ENCODE measurements at regions not wholly inside any gene's neighbourhood (a gene's known extent, or its start where the extent isn't known, plus 50 kb on each side); places are given as distances from the start of the nearest gene placed in this dataset.
"Not testable (repeated sequence)": the region's sequence is repeated elsewhere in the genome, so short reads cannot be mapped to it uniquely, and the experiment has no call there.

DNA sequence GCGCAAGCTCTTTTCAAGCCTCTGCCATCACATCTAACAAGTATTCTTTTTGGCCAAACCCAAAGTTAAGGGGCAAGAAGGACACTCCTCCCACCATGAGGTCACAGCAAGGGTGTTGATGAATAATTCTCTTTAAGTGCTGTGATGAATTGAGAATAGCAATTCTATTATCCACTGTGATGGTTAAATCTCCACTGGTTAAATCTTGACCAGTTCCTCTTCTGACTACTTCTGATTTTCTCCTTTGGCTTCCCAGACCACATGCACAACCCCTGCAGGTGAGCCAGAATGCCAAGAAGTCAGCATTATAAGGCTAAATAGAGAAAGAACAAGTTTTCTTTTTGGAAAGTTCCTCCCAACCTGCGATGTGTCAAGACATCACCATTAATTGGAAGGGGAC, 90.6 kb upstream of the BCL2L14 start:
- DNase-seq, result peak; percentile 11

DNA sequence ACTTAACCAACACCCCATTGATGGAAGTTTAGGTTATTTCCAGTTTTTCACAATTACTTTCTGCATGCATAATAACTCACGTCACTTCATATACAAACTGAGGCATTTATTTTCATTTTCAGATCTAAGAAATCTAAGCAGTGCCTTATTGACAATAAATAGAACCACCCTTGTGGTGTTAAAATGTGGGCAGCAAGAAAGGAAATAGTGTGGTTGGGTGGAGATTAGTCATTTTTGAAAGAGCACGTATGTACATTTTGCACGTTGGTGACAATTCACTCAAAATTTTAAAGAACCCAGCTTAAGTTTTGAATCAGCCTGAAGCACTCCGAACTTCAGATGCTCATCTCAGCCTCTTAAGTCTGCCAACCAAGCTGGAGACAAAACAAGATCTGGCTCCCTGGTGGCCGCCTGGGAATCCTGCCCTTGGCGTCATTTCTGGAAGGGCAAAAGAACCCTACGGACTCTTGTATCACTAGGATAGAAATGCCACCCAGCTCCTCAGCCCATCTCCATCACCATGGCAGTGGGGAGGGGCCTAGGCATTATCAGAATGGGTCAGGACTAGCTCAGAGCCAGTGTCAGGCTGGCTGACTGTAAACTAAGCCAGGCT, 89.5 kb upstream of the BCL2L14 start:
- DNase-seq, result peak; percentile 88

GRCh38 chr12:11984417-11984816, 86.3 kb upstream of the BCL2L14 start:
- no peak for DNase-seq

DNA sequence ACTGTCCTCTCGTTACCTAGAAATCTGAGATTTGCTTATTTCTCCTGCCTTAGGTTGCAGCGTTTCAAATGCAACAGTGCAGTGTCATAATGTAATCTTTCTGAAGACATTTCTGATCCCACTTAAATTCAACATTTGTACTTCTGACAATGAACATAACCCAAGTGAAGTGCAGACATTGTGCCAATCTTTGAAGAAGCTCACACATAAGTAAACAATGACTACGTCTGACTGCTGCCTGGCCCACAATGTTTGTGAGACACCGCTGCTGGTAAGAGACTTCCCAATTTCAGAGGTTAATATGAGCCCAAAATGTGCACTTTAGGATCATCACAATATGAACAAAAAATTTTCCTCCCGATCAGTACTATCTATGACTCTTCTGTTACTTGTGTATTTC, 84.6 kb upstream of the BCL2L14 start:
- DNase-seq, result no peak

DNA sequence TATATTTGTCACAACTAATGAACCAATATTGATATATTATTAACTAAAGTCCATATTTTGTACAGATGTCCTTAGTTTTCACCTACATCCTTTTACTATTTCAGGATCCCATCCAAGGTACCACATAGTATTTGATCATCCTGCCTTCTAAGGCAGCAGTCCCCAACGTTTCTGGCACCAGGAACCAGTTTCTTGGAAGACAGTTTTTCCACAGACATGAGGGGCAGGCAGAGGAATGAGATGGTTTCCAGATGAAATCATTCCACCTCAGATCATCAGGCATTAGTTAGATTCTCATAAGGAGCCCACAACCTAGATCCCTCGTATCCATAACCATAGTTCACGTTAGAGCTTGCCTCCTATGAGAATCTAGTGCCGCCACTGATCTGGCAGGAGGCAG, 82.8 kb upstream of the BCL2L14 start:
- no peak for DNase-seq

- no peak for DNase-seq
Observed at GRCh38 chr12:11991604-11992003, 79.1 kb upstream of the BCL2L14 start.

- DNase-seq, result no peak
Observed at GRCh38 chr12:11992515-11992914, 78.2 kb upstream of the BCL2L14 start.

DNA sequence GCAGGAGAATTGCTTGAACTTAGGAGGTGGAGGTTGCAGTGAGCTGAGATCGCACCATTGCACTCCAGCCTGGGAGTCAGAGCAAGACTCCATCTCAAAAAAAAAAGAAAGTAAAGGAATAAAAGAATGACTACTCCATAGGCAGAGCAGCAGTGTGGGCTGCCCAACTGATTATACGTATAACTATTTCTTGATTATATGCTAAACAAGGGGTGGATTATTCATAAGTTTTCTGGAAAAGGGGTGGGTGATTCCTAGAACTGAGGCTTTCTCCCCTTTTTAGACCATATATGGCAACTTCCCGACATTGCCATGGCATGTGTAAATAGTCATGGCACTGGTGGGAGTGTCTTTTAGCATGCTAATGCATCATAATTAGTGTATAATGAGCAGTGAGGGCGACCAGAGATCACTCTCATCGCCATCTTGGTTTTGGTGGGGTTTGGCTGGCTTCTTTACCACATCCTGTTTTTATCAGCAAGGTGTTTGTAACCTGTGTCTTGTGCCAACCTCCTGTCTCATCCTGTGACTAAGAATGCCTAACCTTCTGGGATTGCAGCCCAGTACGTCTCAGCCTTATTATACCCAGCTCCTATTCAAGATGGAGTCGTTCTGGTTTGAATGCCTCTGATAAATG, 72.3 kb upstream of the BCL2L14 start:
- DNase-seq, result peak; percentile 69

DNA sequence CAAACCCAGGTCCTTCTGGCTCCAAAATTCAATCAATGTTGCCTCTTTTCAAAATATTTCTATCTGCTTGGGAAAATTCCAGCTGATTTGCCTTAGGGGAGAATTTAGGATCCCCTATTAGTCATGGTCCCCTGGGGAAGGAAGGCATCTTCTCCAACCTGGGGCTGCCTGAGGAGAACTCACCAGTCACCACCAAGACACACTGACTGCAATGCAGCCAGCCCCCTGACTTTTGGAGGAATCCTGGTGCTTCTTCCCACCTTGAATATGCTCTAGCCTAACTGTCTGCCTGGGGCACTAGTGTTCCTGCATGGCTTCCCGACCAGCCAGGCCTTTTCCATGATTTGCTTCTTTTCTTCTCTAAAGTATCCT, 71.8 kb upstream of the BCL2L14 start:
- DNase-seq, result no peak

DNA sequence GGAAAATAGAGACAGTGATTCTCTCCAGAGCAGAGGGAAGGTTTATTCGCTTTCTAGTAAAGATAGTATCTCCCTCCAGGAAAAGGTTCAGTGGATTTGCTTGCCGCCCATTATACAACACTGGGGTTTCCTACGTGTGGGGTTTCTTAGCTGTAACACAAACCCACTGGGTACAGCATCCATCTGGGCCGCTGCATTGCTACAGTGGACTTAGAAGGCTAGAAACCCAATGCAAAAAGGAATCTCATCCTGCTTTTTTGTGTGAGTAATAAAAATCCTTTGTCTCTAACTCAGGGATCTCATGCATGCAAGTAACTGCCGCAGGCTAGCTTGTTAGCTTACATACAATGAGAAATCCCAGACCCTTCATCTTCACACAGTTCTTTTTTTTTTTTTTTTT, 67.1 kb upstream of the BCL2L14 start:
- DNase-seq, result no peak

GRCh38 chr12:12004524-12004923, 66.2 kb upstream of the BCL2L14 start:
- no peak for DNase-seq

DNA sequence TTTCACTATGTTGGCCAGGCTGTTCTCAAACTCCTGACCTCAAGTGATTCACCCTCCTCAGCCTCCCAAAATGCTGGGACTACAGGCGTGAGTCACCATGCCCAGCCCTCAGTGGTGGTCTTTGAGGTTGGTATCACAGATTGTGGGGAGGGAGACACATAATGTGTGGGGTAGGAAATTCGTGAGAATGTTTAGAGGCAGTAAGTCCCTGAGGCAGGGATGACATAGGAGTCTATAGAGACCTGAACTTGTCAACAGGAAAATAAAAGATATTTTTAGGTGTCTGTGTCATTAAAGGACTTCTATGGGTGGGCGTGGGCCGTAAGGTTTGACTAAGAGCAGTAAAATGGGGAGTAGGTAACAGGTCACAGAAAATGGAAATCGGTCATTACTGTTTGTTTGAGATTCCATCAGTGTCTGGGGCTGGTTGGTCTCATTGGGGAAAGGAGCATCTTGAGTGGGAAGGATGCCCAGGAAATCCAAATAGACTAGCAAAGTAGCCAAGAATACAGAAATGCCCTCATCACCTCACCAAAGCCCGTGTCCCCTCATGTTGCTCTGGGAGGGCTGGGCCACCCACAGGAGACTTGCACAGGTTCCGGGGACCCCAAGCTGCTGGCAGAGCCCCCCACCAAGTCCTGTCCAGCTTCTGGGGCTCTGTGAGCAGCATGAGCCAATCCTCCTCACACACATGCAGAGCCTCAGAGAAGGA, 63.6 kb upstream of the BCL2L14 start:
- peak; percentile 17 for DNase-seq

- DNase-seq, result peak; percentile 21
Observed at GRCh38 chr12:12007713-12008231, 63.0 kb upstream of the BCL2L14 start.

- peak; percentile 65 for DNase-seq
Observed at GRCh38 chr12:12008232-12008850, 62.4 kb upstream of the BCL2L14 start.

DNA sequence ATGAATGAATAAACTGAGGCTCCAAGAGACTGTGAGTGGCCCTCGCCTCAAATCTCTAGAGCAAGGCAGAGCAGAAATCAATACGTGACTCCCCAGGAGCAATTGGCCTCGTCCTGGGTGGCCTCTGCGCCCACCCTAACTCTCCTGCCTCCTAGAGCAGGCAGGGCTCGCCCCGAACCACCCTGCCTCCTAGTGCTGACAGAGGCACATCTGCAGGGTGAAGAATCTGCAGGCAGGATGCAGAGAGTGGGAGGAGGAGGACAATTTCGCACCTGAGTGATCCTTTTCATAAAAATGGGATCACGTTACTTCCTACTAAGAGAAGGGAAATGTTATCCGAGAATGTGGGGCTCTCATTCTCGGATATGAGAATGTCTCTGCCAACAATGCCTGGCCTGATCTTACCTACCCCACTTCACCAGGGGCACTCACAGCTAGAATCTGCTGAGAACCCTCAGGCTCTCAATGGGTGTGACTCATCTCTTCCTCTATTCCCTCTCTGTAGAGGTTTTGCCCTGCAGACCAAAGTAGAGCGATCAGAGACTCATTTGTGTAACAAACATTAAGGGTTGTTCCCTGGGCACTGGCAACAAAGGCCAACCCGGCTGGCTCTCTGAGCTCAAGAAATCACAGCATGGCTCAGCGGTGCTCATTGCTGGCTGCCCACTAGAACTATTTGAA, 61.7 kb upstream of the BCL2L14 start:
- peak; percentile 67 for DNase-seq

- not testable (repeated sequence) for DNase-seq
Observed at GRCh38 chr12:12009749-12010276, 60.9 kb upstream of the BCL2L14 start.

DNA sequence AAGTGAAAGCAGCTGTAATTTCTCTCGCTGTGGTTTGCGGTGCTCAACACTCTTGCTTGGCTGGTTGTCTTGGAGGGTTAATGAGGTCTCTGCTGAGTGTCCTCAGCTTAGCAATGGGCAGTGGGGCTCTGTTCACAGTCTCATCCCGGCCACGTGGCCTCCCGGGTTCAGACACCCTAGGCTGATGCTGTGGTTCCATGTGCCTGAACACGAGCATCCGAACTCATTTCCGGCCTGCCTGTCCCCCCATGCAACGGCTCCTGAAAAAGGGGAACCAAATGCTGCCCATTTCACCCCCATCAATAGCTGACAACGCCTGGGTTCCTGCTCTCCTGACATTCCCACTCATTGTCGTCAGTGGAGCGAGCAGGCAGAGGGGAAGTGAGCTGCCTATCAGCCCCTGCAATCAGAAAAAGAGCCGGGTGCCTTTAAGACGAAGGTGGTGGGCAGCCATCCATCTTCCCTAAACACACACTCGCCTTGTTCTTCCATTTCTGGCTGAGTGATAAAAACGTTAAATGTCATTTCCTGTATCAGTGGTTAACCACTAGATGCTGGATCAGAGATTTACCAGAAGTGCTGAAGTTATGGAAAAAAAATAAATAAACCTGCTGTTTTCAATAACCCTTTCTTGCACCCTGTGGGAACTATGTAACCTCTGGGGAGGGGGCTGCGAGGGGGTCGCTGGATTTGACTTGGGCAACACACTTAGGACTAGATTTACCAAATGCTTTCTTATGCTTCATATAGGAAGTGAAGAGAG, 60.3 kb upstream of the BCL2L14 start:
- peak; percentile 78 for DNase-seq

DNA sequence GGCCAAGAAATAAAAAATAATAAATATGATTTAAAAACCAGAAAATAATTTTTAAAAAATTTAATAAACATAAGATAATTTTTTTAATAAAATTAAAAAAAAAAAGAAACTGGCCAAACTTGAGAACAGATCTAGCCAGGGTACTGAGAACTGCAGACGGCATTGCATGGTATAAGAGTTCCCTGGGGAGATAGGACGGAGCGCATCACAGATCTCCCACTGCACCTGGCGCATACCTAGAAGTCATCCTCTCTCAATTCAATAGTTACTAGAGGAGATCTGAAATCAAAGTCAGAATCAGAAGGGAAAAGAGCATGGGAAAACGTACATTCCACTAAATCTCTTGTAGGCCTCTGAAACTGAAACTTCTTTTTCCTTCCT, 58.9 kb upstream of the BCL2L14 start:
- DNase-seq, result no peak

GRCh38 chr12:12015073-12015685, 55.6 kb upstream of the BCL2L14 start:
- no peak for DNase-seq

DNA sequence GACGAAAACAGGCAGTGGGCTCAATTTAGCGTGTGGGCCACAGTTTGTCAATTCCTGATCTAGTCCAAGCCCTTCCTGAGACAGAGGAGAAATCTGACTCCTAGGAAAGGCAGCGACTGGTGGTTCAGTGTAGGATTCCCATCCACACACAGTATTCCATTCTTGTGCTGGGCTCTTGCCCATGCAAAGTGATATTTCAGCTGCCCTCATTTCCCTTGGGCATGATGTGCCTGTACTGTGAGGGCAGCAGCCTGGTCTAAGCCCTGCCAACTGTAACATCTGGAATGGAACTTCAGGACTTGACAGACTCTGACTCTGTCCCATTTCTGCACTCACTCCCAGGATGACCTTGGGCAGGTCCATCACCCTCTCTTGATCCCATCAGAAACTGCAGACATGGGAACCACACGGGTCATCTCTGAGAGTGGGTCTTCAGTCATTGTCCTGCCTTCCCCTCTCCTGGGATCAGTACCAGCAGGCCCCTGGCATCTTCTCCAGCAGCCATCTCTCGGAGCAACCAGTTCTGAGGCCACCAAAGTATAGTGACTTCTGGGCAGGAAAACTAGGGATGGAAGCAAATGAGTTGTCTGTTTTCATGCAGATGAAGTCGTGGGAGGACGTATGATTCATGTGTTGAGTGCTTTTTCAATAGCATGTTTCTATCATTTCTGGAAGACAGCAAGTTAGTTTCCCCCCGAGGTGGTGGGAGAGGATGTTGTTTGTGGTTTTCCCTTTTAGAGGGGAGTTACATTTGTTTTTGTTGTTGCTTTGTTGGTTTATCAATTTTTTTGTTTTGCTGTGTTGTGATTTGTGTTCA, 54.2 kb upstream of the BCL2L14 start:
- no peak for DNase-seq

DNA sequence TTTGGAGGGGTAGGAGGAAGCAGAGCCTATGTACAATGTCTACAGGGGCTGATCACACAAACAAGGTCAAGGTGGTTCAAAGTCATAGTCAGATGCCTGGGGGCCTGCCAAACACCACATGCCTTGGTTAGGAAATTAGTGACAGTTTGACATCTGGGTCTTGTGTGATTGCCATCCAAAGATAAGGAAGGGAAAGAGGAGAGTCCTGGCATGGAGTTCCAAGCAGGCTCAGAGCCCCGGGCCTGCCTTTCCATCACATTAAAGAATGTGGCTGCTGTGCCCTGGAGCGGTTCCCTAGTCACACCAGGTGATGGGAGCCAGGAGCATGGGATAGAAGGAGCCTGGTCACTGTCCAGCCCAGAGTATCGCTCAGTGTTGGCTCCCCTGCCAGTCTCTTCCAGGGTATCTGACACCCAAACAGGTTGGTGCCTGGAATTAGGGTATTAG, 53.6 kb upstream of the BCL2L14 start:
- DNase-seq, result no peak
